ENCODE measurements at regions not wholly inside any gene's neighbourhood (a gene's known extent, or its start where the extent isn't known, plus 50 kb on each side); places are given as distances from the start of the nearest gene placed in this dataset.

GRCh38 chr14:75333606-75334548, 55.2 kb downstream of the FOS start:
- peak overlapping the region; percentile 81 for H3K27ac Mint-ChIP-seq
- ATAC-seq (ENCODE audit: low read depth): peak; percentile 86
- peaks cover 5% of the 10 kb centered on the region for H3K27me3 Mint-ChIP-seq
- DNase-seq (ENCODE audit: low spot score in 2 of 2): peak; percentile 27 to 40
- no peaks in the 10 kb centered on the region for H3K36me3 Mint-ChIP-seq
- peak overlapping the region; percentile 88 for H3K4me3 Mint-ChIP-seq
- peaks cover 16% of the 10 kb centered on the region for H3K4me1 Mint-ChIP-seq
- H3K9me3 Mint-ChIP-seq: no peaks in the 10 kb centered on the region

GRCh38 chr14:75334549-75335051, 56.0 kb downstream of the FOS start:
- no peaks in the 10 kb centered on the region for H3K9me3 Mint-ChIP-seq
- DNase-seq (ENCODE audit: low spot score in 2 of 2) (no peak), ATAC-seq (ENCODE audit: low read depth) (peak; percentile 49)
- peak overlapping the region; percentile 81 for H3K27ac Mint-ChIP-seq
- H3K27me3 Mint-ChIP-seq: peaks cover 3% of the 10 kb centered on the region
- H3K36me3 Mint-ChIP-seq: no peaks in the 10 kb centered on the region
- peaks cover 16% of the 10 kb centered on the region for H3K4me1 Mint-ChIP-seq
- peak overlapping the region; percentile 76 for H3K4me3 Mint-ChIP-seq

- peaks cover 16% of the 10 kb centered on the region for H3K4me1 Mint-ChIP-seq
- H3K4me3 Mint-ChIP-seq: peak overlapping the region; percentile 43
- peaks cover under 1% of the 10 kb centered on the region for H3K27me3 Mint-ChIP-seq
- DNase-seq (ENCODE audit: low spot score in 2 of 2) (no peak), ATAC-seq (ENCODE audit: low read depth) (no peak)
- no peaks in the 10 kb centered on the region for H3K9me3 Mint-ChIP-seq
- H3K36me3 Mint-ChIP-seq: no peaks in the 10 kb centered on the region
- no peak overlapping the region for H3K27ac Mint-ChIP-seq
Measured at GRCh38 chr14:75335571-75335970, 56.9 kb downstream of the FOS start.

GRCh38 chr14:75338398-75338797, 59.8 kb downstream of the FOS start:
- ATAC-seq (ENCODE audit: low read depth): no peak
- Mint-ChIP-seq H3K36me3 (no peaks in the 10 kb centered on the region), H3K27me3 (no peaks in the 10 kb centered on the region), H3K9me3 (no peaks in the 10 kb centered on the region), H3K4me1 (peaks cover 20% of the 10 kb centered on the region), H3K4me3 (no peak overlapping the region), H3K27ac (no peak overlapping the region)
- no peak for DNase-seq (ENCODE audit: low spot score in 2 of 2)

- no peak overlapping the region for H3K27ac Mint-ChIP-seq
- H3K27me3 Mint-ChIP-seq: no peaks in the 10 kb centered on the region
- DNase-seq (ENCODE audit: low spot score in 2 of 2): no peak
- H3K4me3 Mint-ChIP-seq: no peak overlapping the region
- peaks cover 20% of the 10 kb centered on the region for H3K4me1 Mint-ChIP-seq
- H3K9me3 Mint-ChIP-seq: no peaks in the 10 kb centered on the region
- no peak for ATAC-seq (ENCODE audit: low read depth)
- no peaks in the 10 kb centered on the region for H3K36me3 Mint-ChIP-seq
Measured at GRCh38 chr14:75339059-75339458, 60.4 kb downstream of the FOS start.

DNA sequence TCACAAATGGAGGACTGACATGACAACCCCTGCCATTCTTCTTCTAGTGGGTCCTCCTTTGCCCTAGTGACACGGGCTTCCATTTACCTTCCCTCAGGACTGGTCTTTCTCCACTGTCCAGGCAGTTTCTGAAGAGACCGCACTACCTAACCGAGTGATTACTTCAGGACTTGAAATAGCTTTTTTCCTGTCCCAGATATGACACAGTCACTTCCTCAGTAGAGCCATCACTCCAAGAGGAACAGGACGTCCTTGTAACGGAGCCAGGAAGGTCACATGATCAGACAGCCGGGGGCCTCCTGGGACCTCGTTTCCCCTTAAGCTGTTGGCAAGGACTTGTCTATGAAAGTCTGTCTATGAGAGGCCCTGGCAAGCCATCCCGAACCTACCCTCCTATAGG, 62.3 kb downstream of the FOS start:
- H3K36me3 Mint-ChIP-seq: peaks cover 2% of the 10 kb centered on the region

GRCh38 chr14:75341620-75342019, 63.0 kb downstream of the FOS start:
- Mint-ChIP-seq H3K9me3 (peaks cover 2% of the 10 kb centered on the region), H3K36me3 (peaks cover 2% of the 10 kb centered on the region), H3K4me3 (no peak overlapping the region), H3K27me3 (peaks cover 3% of the 10 kb centered on the region), H3K27ac (no peak overlapping the region), H3K4me1 (peaks cover 12% of the 10 kb centered on the region)
- DNase-seq (ENCODE audit: low spot score in 2 of 2) (no peak), ATAC-seq (ENCODE audit: low read depth) (no peak)

More for the DNA sequence above, 62.3 kb downstream of the FOS start:
- Mint-ChIP-seq H3K27ac (no peak overlapping the region), H3K4me3 (no peak overlapping the region), H3K27me3 (peaks cover 3% of the 10 kb centered on the region), H3K9me3 (peaks cover 2% of the 10 kb centered on the region), H3K4me1 (peaks cover 12% of the 10 kb centered on the region)
- no peak for DNase-seq (ENCODE audit: low spot score in 2 of 2)
- no peak for ATAC-seq (ENCODE audit: low read depth)

- Mint-ChIP-seq H3K27ac (no peak overlapping the region), H3K9me3 (peaks cover 2% of the 10 kb centered on the region), H3K4me1 (peaks cover 12% of the 10 kb centered on the region), H3K36me3 (peaks cover 2% of the 10 kb centered on the region), H3K27me3 (peaks cover 3% of the 10 kb centered on the region), H3K4me3 (no peak overlapping the region)
- DNase-seq (ENCODE audit: low spot score in 2 of 2) (no peak), ATAC-seq (ENCODE audit: low read depth) (peak; percentile 68)
Measured at GRCh38 chr14:75342762-75343599, 64.4 kb downstream of the FOS start.

DNA sequence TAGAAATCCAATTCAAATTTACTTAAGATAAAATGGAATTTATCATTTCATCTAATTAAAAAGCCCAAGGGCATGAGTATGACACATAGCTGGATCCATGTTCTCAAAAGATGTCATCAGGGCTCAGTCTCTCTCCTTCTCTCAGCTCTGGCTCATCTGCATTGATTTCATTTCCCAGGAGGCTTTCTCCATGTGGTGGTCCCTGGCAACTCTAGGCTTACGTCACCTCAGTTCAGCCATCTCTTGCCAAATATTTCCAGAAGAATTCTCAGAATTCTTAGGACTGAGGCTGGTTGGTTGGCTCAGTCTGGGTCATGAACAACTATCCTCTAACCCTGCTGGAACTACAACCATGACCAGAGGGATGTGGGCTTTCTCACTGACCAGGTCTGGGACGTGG, 65.3 kb downstream of the FOS start:
- Mint-ChIP-seq H3K27ac (no peak overlapping the region), H3K27me3 (peaks cover 3% of the 10 kb centered on the region), H3K4me1 (peaks cover 12% of the 10 kb centered on the region), H3K36me3 (peaks cover 2% of the 10 kb centered on the region), H3K4me3 (no peak overlapping the region), H3K9me3 (peaks cover 2% of the 10 kb centered on the region)
- ATAC-seq (ENCODE audit: low read depth): no peak
- DNase-seq (ENCODE audit: low spot score in 2 of 2): no peak

DNA sequence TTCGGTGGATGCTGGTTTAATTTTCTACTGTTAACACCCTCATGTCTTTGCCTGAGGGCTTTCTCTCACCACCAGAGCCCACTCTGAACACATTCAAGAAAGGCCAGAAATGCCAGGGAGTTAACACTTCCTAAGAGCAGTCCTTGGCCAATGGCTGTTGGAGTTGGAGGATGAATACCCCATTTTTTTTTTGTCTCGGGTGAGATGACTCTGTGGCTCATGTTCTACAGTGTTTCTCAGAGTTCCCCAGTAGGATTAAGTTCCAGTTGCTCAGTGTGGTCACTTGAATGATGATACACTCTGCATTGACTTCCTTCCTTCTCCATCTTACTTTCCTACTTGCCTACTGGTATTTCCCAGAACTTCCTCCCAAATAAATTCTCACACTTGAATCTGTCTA, 65.8 kb downstream of the FOS start:
- peaks cover 2% of the 10 kb centered on the region for H3K36me3 Mint-ChIP-seq
- H3K4me3 Mint-ChIP-seq: no peak overlapping the region
- no peak overlapping the region for H3K27ac Mint-ChIP-seq
- H3K27me3 Mint-ChIP-seq: peaks cover 3% of the 10 kb centered on the region
- H3K9me3 Mint-ChIP-seq: peaks cover 2% of the 10 kb centered on the region
- ATAC-seq (ENCODE audit: low read depth) (no peak), DNase-seq (ENCODE audit: low spot score in 2 of 2) (no peak)
- H3K4me1 Mint-ChIP-seq: peaks cover 12% of the 10 kb centered on the region

DNA sequence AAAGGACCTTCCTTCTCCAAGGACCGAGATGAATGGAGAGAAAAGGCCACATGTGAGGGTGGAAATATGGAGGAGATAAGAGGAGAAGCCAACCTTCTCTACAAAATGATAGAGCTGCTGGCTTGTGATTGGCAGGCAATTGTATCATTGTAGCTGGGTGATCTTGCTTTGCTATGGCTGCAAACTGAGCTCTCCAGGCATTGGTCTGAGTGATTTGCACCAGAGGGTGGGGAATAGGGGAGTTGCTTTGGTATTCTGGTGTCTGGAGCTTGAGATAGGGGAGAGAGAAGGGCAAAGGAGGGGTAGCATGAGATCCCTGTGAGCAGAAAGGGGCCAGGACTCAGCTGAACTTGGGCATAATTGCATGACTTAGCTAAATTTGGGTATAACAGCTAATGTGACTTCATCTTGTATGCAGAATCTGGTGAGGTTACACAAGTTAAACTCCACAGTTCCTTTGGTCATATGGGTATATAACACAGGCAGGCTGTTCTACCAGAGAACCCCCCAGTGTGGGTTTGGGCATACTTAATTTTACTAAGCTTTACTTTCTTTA, 72.0 kb downstream of the FOS start:
- H3K27me3 Mint-ChIP-seq: no peaks in the 10 kb centered on the region
- no peak for DNase-seq (ENCODE audit: low spot score in 2 of 2)
- peaks cover 2% of the 10 kb centered on the region for H3K36me3 Mint-ChIP-seq
- H3K4me1 Mint-ChIP-seq: no peaks in the 10 kb centered on the region
- H3K9me3 Mint-ChIP-seq: peaks cover 3% of the 10 kb centered on the region
- no peak for ATAC-seq (ENCODE audit: low read depth)
- no peak overlapping the region for H3K4me3 Mint-ChIP-seq
- no peak overlapping the region for H3K27ac Mint-ChIP-seq

DNA sequence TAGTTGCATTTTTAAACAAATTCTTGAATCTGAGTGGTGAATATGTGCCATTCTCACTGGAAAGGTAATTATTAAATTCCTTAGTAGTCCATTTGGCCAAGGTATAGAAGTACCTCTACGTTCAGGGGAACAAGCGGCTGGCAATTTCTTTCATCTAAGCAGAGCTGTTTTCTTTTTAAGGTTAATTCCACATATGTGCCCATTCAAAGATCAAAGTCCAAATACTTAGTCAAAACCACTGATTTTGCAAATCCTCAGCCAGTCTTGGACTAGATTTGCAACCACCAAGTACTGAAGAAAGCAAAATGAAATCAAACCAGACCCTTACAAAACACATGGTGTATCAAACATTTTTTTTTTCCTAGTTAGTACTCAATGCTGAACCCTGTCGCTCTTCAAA, 68.7 kb upstream of the JDP2 start:
- ATAC-seq (ENCODE audit: low read depth): no peak
- DNase-seq (ENCODE audit: low spot score in 2 of 2): no peak

GRCh38 chr14:75361041-75361440, 66.8 kb upstream of the JDP2 start:
- no peaks in the 10 kb centered on the region for H3K9me3 Mint-ChIP-seq

More for the DNA sequence above, 68.7 kb upstream of the JDP2 start:
- Mint-ChIP-seq H3K4me3 (no peak overlapping the region), H3K27me3 (no peaks in the 10 kb centered on the region), H3K36me3 (no peaks in the 10 kb centered on the region), H3K27ac (no peak overlapping the region), H3K4me1 (peaks cover 6% of the 10 kb centered on the region), H3K9me3 (no peaks in the 10 kb centered on the region)

More at GRCh38 chr14:75361041-75361440, 66.8 kb upstream of the JDP2 start:
- Mint-ChIP-seq H3K4me3 (no peak overlapping the region), H3K27ac (no peak overlapping the region), H3K4me1 (peaks cover 12% of the 10 kb centered on the region), H3K36me3 (no peaks in the 10 kb centered on the region), H3K27me3 (no peaks in the 10 kb centered on the region)
- DNase-seq (ENCODE audit: low spot score in 2 of 2): no peak
- ATAC-seq (ENCODE audit: low read depth): no peak

Measured in memory B cell (primary cell).